ENCODE measurements at regions not wholly inside any gene's neighbourhood (a gene's known extent, or its start where the extent isn't known, plus 50 kb on each side); places are given as distances from the start of the nearest gene placed in this dataset.

GRCh38 chr5:160922311-160922710 is 70.3 kb upstream of the ATP10B start:
- Histone ChIP-seq H3F3A (ENCODE audit: insufficient read depth) (no peaks in the 10 kb centered on the region), H3K9me2 (ENCODE audit: insufficient read depth) (no peaks in the 10 kb centered on the region), H2AFZ (no peak overlapping the region), H4K20me1 (ENCODE audit: insufficient read depth) (no peaks in the 10 kb centered on the region), H3K4me1 (ENCODE audit: insufficient read depth) (no peaks in the 10 kb centered on the region), H3K27me3 (replicated peaks; ENCODE audit: insufficient read depth) (no peaks in the 10 kb centered on the region), H3K4me2 (ENCODE audit: unreplicated experiment) (no peak overlapping the region), H3K4me3 (no peak overlapping the region), H3K36me3 (ENCODE audit: low read depth) (no peaks in the 10 kb centered on the region), H3K79me2 (ENCODE audit: insufficient read depth) (no peaks in the 10 kb centered on the region), H3K9ac (no peak overlapping the region), H3K9me3 (ENCODE audit: low read depth) (no peaks in the 10 kb centered on the region), H3K27ac (no peak overlapping the region)
- TF ChIP-seq EZH2phosphoT487 (IDR thresholded peaks at IDR 0.05; ENCODE audit: insufficient read depth, low read depth) (no peak), EZH2 (IDR thresholded peaks at IDR 0.05; ENCODE audit: insufficient read depth, poor library complexity, severe bottlenecking) (no peak)
- in situ Hi-C loops (cut with MboI) = no loop called here
- no peak for DNase-seq
- 7 to 12% methylated on average over 2 of the region's 2 CpGs for WGBS, 2 experiments (ENCODE audit: low coverage in 1 of 2, low lambda C conversion rate in 2 of 2, missing lambda C conversion rate in 2 of 2)

DNA sequence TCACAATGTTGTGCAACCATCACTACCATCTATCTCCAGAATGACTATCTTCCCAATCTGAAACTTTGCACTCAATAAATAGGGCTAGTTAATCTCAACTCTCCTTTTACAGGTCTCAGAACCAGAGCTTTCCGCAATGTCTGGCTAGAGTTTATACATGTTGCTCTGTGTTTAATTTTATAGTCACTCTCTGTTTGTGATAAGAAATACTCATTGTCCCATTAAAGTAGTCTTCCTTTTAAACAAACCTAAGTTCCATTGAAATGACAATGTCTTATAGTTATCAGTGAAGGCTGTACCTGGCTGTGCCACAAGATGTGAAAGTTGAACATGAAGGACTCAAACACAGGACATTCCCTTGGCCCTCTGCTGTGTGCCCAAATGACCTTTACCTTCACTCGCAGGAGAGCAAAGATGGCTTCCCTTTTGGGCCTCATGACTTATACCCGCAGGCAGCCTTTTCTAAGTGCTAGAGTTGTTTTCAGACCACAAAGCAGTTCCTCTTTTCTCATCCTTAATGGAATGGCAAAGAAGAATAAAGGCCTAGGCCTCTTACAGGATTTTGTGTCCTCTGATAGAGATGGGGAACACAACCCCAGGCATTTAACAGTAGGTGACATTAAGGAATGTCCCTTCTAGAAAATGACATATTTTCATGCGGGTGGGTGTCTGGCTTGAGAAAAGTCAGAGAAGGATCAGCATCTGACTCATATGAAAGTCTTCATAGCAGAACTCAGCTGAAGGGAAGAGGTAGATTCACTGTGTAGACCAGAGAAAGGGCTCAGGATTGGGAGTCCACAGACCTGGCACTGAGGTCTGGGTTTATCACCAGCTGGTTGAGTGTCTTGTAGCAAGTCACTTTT is 69.6 kb upstream of the ATP10B start:
- Histone ChIP-seq H3K9ac (no peak overlapping the region), H3K79me2 (ENCODE audit: insufficient read depth) (no peaks in the 10 kb centered on the region), H3K4me2 (ENCODE audit: unreplicated experiment) (no peak overlapping the region), H2AFZ (no peak overlapping the region), H3K36me3 (ENCODE audit: low read depth) (no peaks in the 10 kb centered on the region), H3K4me3 (no peak overlapping the region), H3F3A (ENCODE audit: insufficient read depth) (no peaks in the 10 kb centered on the region), H3K9me2 (ENCODE audit: insufficient read depth) (no peaks in the 10 kb centered on the region), H3K9me3 (ENCODE audit: low read depth) (no peaks in the 10 kb centered on the region), H3K27ac (no peak overlapping the region), H3K4me1 (ENCODE audit: insufficient read depth) (no peaks in the 10 kb centered on the region), H3K27me3 (replicated peaks; ENCODE audit: insufficient read depth) (no peaks in the 10 kb centered on the region), H4K20me1 (ENCODE audit: insufficient read depth) (no peaks in the 10 kb centered on the region)
- whole genome bisulfite sequencing, 2 experiments (ENCODE audit: low coverage in 1 of 2, low lambda C conversion rate in 2 of 2, missing lambda C conversion rate in 2 of 2) = 38 to 41% methylated on average over 4 of the region's 4 CpGs
- no peak for DNase-seq
- TF ChIP-seq EZH2phosphoT487 (IDR thresholded peaks at IDR 0.05; ENCODE audit: insufficient read depth, low read depth) (no peak), EZH2 (IDR thresholded peaks at IDR 0.05; ENCODE audit: insufficient read depth, poor library complexity, severe bottlenecking) (no peak)
- in situ Hi-C loops (cut with MboI) = no loop called here

DNA sequence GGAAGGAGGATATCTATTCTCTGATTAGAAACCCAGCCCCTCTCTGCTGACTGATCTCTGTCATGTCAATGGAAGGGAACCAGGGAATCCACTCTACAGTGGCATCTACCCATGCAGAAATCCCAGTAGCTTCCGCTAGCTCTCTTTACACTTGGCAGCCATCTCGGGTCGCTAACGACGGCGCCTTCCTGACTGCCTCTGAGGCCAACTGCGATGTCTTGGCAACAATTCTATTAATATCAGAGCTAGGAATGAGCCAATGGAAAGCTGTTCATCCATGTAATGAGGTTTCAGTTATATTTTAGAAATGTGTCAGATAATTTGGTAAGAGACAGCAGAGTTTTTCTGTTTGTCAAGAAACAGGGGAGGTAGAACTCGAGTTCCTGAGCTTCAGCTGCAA is 67.6 kb upstream of the ATP10B start:
- WGBS, 2 experiments (ENCODE audit: low coverage in 1 of 2, low lambda C conversion rate in 2 of 2, missing lambda C conversion rate in 2 of 2) = 33 to 34% methylated on average over 8 of the region's 8 CpGs
- no peak for DNase-seq
- H3K27ac ChIP-seq = no peak overlapping the region
- no peaks in the 10 kb centered on the region for H3K27me3 ChIP-seq (replicated peaks; ENCODE audit: insufficient read depth)
- no peaks in the 10 kb centered on the region for H3K9me3 ChIP-seq (ENCODE audit: low read depth)
- H3K4me3 ChIP-seq = no peak overlapping the region
- H3F3A ChIP-seq (ENCODE audit: insufficient read depth) = no peaks in the 10 kb centered on the region
- H3K36me3 ChIP-seq (ENCODE audit: low read depth) = no peaks in the 10 kb centered on the region
- H3K4me1 ChIP-seq (ENCODE audit: insufficient read depth) = no peaks in the 10 kb centered on the region
- H3K4me2 ChIP-seq (ENCODE audit: unreplicated experiment) = no peak overlapping the region
- H3K9me2 ChIP-seq (ENCODE audit: insufficient read depth) = no peaks in the 10 kb centered on the region
- no peak overlapping the region for H3K9ac ChIP-seq
- TF ChIP-seq EZH2phosphoT487 (IDR thresholded peaks at IDR 0.05; ENCODE audit: insufficient read depth, low read depth) = no peak
- TF ChIP-seq EZH2 (IDR thresholded peaks at IDR 0.05; ENCODE audit: insufficient read depth, poor library complexity, severe bottlenecking) = no peak
- in situ Hi-C loops (cut with MboI) = no loop called here
- no peak overlapping the region for H2AFZ ChIP-seq
- no peaks in the 10 kb centered on the region for H3K79me2 ChIP-seq (ENCODE audit: insufficient read depth)
- H4K20me1 ChIP-seq (ENCODE audit: insufficient read depth) = no peaks in the 10 kb centered on the region

DNA sequence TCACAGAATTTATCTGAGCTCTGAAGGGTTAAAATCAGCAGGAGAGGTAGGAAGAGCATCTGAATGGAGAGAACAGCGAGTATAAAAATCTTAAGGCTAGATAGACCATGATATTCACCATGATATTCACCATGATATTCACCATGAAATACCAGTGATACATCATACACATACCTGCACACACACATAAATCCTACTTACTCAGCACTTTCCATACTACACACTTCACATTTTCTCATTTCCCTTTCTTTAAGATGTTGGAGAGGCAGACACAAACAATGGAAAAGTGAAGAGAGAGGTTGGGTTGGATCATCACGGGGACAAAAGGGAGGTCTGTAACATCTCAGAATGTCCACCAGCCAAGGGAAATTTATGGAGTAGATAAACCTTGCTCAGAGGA is 66.4 kb upstream of the ATP10B start:
- TF ChIP-seq EZH2 (IDR thresholded peaks at IDR 0.05; ENCODE audit: insufficient read depth, poor library complexity, severe bottlenecking) (no peak), EZH2phosphoT487 (IDR thresholded peaks at IDR 0.05; ENCODE audit: insufficient read depth, low read depth) (no peak)
- in situ Hi-C loops (cut with MboI) = no loop called here
- H3K9ac ChIP-seq = no peak overlapping the region
- no peak overlapping the region for H3K4me2 ChIP-seq (ENCODE audit: unreplicated experiment)
- 13 to 19% methylated on average over 2 of the region's 2 CpGs for WGBS, 2 experiments (ENCODE audit: low coverage in 1 of 2, low lambda C conversion rate in 2 of 2, missing lambda C conversion rate in 2 of 2)
- H2AFZ ChIP-seq = no peak overlapping the region
- no peak overlapping the region for H3K27ac ChIP-seq
- no peak for DNase-seq
- H3F3A ChIP-seq (ENCODE audit: insufficient read depth) = no peaks in the 10 kb centered on the region
- H3K27me3 ChIP-seq (replicated peaks; ENCODE audit: insufficient read depth) = no peaks in the 10 kb centered on the region
- H3K9me3 ChIP-seq (ENCODE audit: low read depth) = no peaks in the 10 kb centered on the region
- H3K4me1 ChIP-seq (ENCODE audit: insufficient read depth) = no peaks in the 10 kb centered on the region
- H3K9me2 ChIP-seq (ENCODE audit: insufficient read depth) = no peaks in the 10 kb centered on the region
- no peaks in the 10 kb centered on the region for H4K20me1 ChIP-seq (ENCODE audit: insufficient read depth)
- H3K4me3 ChIP-seq = no peak overlapping the region
- H3K36me3 ChIP-seq (ENCODE audit: low read depth) = no peaks in the 10 kb centered on the region
- H3K79me2 ChIP-seq (ENCODE audit: insufficient read depth) = no peaks in the 10 kb centered on the region

Measured in GM23248 (cell line).